Esophagus mucosa (tissue), 1 donor: ENCODE measurements at regions not wholly inside any gene's neighbourhood (a gene's known extent, or its start where the extent isn't known, plus 50 kb on each side); places are given as distances from the start of the nearest gene placed in this dataset.
A peak's percentile ranks its signal among the peaks of the same experiment; 100 is the strongest.
"Not testable (repeated sequence)": the region's sequence is repeated elsewhere in the genome, so short reads cannot be mapped to it uniquely, and the experiment has no call there.

Experiments
- ATAC-seq: fragments of 200-7000 bp; cut with Tn5 transposase; one replicate; pipeline ENCODE4 v1.9.1; 2020
- donor health status: DM: yes; HTN: yes; CAD: no.

DNA sequence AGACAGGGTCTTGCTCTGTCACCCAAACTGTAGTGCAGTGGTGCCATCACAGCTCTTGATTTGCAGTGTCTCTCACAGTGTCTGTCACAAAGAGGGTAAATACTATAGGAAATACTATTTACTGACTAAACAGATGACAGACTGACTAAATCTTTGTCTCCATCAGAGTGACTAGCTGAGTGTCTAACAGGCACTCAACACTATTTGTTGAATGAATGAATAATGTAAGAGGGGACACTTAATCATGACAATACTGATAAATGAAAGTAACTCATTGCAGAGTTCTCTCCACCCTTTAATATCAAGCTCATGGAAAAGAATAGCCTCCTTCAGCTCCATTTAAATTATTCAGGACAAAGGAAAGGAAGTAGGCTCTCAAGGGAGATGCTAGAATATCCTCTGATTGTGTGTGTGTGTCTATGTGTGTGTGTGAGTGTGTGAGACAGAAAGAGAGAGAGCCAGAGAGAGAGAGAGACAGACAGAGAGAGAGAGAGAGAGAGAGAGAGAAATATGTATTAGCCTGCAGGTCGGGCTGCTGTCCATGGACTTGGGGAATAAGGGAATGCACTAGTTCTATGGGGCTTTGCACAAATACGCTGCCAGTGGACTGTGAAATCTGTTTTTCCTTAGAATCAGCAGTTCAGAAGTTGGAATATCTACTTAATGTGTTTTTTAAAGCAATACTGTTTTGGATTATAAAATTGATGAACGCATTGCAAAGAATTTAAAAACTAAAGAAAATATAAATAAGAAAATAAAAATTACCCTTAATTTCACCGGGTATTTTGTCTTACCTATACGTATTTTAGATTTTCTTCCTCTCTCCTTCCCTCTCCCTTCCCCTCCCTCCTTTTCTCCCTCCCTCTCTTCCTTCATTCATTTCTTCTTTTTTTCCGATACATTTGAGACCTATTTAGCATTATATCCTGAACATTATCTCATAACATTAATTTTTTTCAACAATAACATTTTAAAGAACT is 132.9 kb upstream of the LRIG1 start:
- ATAC-seq, result no peak

DNA sequence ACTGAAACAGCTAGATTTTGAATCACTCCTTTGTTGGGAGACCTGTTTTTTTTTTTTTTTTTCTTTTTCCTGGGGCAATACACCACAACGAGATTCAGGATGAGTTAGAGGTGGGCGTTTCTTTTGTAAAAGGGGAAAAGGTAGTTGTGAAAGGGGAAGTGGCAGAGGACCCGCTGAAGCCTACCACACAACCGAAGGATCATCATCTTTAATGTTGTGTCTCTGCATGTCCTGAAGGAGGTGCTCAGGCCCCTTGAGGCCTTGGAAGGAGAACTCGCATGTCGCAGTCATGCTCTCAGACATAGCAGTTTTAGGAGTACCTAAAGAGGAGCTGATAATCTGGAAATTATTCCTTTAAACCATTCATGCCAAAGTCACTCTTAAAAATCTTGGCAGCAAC is 137.9 kb upstream of the LRIG1 start:
- ATAC-seq, result no peak

DNA sequence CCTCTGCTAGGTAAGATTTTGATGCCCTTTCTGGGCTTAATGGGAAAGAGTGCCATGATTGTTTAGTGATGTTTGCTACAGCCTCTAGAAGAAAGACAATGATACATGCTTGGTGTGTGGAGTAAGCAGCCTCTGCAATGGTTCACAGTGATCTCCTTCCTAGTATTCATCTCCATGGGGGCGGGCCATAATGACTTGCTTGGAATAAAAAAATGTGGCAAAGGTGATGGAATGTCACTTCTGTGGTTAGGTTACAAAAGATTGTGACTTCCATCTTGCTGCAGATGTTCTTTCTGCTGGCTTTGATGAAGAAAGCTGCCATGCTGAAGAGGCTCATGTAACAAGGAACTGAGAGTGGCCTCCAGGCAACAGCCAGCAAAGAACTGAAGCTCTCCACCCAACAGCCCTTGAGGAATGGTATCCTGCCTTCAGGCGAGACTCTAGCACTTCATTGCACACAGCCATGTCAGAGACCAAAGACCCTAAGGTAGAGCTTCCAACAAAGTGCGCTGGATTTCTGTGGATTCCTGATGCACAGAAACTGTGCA is 139.1 kb upstream of the LRIG1 start:
- ATAC-seq, result no peak

DNA sequence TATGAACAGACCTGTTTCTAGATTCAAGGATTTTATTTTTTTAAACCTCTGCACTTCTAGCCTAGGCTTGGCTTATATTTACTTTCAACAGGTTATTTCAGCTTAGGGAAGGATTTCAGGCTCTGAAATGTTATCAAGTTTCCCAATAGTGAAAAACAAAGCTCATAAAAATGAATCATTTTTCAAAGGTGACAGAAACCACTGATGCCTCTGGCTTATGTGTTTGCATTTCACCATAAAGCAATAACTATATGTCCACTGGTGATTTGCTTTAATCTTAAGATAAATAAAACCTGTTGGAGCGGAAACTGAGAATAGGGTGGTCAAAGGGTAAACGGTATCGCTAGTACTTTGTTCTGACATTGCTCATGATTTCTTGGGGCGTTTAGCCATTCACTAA is 141.2 kb upstream of the LRIG1 start:
- ATAC-seq, result no peak

DNA sequence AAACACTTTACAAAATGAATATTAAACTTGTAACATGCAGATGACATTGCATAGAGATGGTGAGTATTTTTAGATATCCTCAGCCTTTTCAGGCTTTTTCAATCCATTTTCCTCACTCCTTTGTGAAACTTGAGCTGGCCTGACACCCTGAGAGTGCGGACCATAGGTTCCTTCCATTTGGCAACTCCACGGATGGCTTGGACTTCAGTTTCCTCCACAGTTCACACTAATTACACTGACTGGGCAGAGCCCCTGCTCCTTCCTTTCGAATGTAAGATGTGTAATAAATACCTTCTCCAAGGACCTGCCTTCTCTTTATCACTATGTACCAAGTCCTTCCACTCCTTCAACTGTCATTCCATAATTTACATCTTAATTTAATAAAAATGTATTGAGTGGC is 141.7 kb upstream of the LRIG1 start:
- no peak for ATAC-seq

DNA sequence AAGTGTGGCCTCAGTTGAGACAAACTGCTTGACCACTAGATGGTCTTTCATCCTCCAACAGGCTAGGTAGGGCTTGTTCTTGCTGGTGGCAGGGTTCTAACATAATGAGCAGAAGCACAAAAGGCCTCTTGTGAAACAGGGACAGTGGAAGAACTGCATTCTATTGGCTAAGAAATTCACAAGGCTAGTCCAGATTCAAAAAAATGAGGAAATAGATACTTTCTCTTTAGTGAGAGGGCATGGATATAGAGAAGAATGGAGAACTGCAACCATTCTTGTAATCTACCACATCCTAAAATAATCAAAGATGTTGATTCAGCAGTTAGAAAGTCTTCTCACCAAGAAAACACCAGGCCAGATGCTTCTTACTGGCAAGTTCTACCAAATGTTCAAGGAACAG is 143.7 kb upstream of the LRIG1 start:
- ATAC-seq, result no peak

DNA sequence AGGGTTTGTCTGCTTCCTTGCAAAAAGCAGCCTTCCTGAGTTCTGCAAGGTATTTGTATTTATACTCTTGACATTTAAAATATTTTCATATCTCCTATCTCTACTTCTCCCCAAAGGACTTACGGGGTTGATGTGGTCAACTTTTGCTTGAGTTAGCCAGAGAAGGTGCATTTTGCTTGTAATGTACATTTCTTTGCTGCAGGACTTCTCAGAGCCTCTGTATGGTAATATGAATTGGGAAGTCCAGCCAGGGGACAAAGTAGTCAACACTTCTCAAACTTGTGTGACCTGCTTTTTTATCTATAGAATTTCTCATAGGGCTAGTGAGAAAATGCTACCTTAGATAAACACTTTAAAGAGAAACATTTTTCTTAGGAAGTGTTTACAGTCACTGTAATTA is 148.2 kb upstream of the LRIG1 start:
- ATAC-seq, result no peak

DNA sequence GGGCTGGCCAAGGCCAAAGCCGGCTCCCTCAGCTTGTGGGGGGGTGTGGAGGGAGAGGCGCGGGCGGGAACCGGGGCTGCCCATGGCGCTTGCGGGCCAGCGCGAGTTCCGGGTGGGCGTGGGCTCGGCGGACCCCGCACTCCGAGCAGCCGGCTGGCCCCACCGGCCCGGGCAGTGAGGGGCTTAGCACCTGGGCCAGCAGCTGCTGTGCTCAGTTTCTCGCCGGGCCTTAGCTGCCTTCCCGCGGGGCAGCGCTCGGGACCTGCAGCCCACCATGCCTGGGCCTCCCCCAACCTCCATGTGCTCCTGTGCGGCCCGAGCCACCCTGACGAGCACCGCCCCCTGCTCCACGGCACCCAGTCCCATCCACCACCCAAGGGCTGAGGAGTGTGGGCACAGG is 150.7 kb upstream of the LRIG1 start:
- not testable (repeated sequence) for ATAC-seq

DNA sequence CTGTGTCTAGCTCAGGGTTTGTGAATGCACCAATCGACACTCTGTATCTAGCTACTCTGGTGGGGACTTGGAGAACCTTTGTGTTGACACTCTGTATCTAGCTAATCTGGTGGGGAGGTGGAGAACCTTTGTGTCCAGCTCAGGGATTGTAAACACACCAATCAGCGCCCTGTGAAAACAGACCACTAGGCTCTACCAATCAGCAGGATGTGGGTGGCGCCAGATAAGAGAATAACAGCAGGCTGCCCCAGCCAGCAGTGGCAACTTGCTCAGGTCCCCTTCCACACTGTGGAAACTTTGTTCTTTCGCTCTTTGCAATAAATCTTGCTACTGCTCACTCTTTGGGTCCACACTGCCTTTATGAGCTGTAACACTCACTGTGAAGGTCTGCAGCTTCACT is 151.3 kb upstream of the LRIG1 start:
- ATAC-seq, result not testable (repeated sequence)

DNA sequence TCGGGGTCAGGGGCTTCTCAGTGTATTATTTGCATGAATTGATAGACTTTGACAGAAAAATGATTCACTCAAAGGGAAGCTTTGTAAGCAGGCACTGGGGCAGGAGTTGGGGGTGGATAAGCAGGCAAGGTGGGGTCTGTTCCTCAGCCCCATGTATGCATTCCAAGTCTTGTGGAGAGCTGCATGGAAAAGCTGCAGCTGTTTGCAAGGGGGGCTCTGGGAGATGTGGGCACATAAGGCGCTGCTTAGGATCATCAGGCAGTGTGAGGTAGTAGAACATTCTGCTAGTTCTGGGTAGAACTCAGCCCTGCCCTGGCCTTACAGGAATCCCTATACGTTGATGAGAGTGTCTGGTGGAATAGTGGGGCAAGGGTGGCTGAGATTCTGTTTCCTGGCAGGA is 154.2 kb upstream of the LRIG1 start:
- ATAC-seq, result no peak

DNA sequence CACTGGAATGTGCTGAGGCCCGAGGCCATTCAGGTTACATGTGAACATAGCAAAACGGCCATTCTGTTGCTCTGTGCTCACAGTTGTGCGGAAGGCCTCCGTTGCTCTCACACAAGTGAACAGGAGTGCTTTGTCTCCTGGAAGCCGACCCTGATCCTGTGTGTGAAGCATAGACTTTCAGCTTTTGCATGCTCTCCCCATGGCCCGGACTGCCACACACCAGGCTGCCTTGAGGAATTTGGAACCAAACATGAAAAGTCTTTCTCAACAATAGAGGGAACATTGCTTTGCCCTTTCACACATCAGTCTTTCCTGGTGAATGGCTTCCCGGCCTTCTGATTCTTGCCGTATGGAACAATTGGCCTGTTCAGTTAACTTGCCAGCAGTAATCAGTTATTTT is 154.8 kb upstream of the LRIG1 start:
- ATAC-seq, result no peak

DNA sequence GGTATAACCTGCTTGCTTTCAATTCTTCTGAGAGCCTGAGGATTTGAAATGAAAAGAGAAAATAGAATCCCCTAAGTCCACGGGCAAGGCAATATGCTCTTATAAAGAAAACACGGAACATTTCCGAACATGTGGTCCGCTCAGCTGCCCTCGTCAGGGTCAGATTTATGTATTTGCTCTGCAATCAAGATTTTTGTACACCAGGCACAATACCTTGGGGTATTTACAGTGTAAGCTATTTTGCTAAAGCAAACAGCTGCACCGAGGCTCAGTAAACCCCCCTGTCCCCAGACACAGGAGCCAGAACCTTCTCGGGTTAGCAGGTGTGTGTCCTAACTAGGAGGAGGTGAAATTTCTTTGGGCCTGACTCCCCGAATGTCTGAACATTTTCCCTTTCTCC is 155.8 kb upstream of the LRIG1 start:
- ATAC-seq, result no peak

DNA sequence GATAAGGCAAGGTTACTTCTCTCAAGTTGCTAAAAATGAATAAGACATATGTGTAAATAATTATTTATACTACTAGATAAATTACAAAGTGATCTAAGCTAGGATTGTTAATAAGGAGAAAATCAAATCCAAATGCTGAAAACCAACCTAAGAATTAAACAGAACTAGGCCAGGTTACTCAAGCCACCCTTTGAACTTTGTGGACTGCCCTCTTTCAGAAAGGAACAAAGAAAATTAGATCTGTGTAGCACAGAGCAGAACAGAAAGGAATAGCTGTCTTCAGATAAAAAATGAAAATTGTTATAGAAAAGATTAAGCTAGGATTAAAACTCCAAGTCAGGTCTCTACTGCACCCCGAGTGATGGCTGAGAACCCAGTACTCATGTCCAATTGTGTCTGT is 158.2 kb upstream of the LRIG1 start:
- ATAC-seq, result no peak

DNA sequence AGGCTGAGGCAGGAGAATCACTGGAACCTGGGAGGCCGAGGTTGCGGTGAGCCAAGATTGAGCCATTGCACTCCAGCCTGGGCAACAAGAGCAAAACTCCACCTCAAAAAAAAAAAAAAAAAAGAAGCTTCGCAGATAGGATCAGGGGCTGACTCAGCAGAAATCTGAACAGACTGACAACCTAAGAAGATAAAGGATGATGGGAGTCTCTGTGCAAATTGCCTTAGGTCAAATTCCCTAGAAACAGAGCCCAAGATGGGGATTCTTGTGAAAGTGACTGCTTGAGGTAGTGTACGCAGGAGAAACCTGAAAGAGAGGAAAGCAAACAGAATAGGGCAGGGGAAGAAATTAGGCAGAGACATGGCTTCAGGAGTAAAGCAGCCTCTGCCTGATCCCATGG is 160.8 kb upstream of the LRIG1 start:
- ATAC-seq, result no peak

DNA sequence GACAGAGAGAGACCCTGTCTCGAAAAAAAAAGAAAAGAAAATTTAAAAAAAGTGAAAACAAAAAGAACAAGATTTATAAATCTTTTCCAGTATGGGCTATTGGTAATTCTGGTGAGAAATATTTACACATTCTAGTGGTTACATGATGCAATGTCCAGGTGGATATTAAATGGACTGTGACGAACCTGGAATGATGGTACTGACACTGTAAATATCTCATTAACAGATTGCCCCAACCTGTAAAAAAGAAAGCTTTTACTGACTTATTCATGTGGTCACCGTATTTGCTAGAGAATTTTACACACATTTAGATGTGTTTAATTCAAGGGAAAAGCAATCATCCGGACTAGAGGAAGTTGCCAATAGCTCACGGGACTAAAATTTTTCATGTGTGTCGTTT is 162.1 kb upstream of the LRIG1 start:
- no peak for ATAC-seq

DNA sequence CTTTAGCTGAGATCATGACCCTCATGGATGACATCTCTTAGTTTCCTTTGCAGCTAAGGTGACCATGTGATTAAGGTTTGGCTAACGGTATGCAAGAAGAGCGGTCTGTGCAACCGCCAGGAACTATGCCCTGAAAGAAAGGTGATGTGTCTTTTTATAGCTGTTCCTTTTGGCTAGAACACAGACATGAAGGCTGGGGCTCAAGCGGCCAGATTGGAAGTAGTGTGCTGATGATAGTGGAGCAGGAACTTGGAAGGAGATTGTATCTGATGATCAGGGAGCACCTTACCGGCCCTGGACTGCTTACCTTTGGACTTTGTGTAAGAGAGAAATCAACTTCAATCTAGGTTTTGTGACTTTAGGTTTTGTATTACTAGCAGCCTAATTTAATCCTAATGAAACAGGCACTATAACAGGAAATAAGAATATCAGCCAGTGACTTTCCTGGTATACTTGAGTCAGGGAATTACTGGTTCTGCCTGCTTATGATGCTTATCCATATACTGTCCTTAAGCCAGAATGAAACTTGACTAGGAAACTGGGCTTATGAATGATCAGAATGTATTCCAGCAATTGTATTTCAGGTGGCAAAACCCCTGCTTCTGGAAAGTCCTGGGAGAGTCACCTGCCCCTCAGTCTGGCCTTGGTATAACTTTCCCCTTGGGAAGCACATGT is 164.3 kb upstream of the LRIG1 start:
- peak; percentile 65 for ATAC-seq

DNA sequence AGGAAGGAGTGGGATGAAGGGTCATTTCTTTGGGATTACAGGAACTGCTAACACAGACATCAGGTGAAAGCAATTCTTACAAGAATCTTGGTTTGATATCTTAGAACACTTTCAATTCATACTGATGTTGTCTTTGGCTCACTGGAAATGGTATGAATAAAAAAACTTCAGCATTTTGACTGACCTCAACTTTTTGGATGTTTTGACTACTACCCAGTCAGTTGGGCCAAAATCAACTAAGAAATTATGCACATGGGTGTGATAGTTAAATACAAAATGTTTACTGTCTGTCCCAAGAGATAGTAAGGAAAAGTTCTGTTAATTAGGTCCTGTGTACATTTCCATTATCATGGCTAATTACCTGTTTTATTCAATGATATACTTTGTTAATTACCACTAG is 165.5 kb upstream of the LRIG1 start:
- no peak for ATAC-seq

DNA sequence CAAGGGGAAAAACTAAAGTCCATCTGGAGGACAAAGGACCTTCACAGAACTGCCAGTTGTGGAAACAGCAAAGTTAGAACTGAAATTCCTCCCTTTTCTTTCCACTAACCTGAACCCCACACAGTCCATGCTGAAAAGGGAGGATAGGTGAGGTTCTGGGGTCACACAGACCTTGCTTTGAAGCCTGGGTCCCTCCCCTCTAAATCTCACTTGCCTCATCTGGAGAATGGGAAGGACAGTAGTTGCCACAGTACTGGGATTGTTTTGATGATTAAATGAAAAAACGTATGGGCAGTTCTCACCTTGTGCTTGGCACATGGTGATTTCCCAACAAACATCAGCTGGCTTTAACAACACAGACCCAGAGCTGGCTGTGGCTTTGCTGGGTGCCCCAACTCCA is 166.4 kb upstream of the LRIG1 start:
- ATAC-seq, result no peak

DNA sequence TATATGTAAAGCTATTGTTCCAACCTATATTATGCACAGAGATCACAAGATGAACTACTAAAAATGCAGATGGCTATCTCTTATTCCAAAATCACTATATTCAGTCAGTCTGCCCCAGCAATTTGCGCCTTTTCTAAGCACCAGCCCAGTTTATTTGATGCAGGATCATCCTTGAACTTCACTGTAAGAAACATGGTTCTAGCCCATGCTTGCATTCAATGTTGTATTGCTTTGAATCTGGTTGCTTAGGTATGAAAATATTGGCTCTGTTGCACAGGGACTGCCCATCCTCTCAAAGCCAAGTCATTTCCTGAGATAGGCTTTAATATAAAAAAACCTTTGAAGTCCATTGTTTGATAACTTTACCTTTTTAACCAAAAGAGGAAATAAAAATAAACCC is 170.5 kb upstream of the LRIG1 start:
- no peak for ATAC-seq

DNA sequence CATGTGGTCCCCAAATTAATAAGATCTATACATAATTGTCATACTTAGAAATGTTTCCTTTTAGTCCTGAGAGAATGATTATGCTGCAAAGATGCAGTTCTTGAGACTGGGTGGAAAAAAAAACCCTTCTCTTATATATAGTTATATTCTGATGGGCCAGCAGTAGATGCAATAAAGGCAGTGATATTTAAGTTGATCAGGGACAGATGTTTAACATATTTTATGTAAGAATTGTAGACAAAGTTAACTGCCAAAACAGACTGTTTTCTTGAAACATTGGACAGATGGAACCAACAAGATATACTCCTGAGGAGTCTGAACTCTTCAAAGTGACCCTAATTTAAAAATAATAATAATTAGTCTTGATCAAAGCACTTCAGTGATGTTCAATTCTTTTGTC is 172.0 kb upstream of the LRIG1 start:
- no peak for ATAC-seq

DNA sequence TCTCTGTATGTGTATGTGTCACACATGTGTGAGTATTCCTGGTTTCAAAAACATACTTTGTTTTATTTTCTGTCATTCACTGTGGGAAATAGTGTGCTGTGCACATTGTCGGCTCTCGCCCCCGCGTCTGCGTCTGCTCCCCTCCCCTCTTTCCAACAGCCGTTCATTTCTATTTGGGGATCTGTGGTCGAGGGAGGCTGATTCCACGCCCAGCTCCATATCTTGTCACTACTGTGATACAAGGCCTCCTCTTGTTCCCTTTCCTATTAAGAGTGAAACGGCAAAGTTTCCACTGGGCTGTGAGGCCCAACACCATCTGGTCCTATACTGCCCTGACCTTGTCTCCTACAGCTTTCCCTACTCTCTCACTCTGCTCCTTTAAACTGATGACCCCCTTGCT is 172.5 kb upstream of the LRIG1 start:
- no peak for ATAC-seq

DNA sequence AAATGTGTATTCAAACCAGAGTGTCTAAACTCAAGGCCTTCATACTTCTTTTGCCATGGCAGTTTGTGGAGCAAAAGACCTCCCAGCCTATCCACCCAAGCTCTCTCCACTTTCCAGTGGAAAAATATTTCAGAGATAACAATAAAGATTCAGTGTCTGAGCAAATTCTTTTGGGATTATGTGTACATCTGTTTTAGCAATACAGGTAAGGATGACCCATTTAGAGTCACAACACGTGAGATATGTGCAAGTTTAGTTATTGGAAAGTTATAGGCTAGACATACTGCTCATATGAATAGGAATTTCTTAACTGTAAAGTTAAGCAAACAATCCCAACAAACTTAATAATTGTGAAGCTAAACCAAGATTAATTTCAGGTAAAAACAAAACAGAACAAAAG is 174.5 kb upstream of the LRIG1 start:
- no peak for ATAC-seq

DNA sequence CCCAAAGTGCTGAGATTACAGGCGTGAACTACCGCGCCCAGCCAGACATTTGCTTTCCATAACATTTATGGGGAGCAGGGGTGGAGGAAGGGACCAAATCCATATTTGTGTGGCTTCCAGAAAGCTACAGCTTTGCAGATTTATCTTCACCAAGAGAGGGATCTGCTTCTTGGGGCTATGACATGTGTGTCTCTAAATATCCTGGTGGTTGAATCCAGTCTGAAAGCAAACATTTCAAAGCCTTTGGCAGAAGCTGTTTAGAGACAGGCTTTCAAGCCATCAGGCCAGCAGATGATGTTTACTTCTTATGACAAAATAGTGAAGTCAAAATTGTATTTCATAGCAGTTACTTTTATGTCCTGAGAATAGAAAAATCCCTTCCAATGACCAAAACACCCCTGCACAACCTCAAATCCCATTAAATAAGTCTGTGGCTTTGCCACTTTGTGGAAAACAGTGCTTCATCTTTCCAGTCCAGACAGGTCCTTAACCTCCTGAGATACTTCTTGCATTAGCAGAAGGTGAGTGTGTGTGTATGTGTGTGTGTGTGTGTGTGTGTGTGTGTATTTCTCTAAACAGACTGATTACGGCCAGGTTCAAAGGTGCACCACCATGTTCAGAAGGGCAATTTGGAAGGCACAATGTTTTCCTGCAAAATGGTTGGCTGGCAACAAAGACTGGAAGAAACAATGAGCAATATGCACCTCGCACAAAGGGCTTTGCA is 191.4 kb upstream of the LRIG1 start:
- no peak for ATAC-seq
